HAP-1 (cell line): ENCODE measurements at regions not wholly inside any gene's neighbourhood (a gene's known extent, or its start where the extent isn't known, plus 50 kb on each side); places are given as distances from the start of the nearest gene placed in this dataset.
A peak's percentile ranks its signal among the peaks of the same experiment; 100 is the strongest.

ENCODE experiments used
- DNase-seq, 2 experiments: peaks; one replicate each; pipeline ENCODE4 v3.0.0-alpha.2; 2016 to 2020; ENCODE audit warnings: low spot score in 2 of 2
- H3K27me3 ChIP-seq: fragments of 250-450 bp; sonication (Bioruptor Pico); 2 replicates; pipeline ENCODE4 v1.5.1; 2020; ENCODE audit warnings: low read depth, mild to moderate bottlenecking, moderate library complexity
- H3K36me3 ChIP-seq: fragments of 250-450 bp; sonication (Bioruptor Pico); replicated peaks from 2 replicates; pipeline ENCODE4 v1.5.1; 2020; ENCODE audit warnings: mild to moderate bottlenecking
- H3K4me1 ChIP-seq: fragments of 250-450 bp; sonication (Bioruptor Pico); 2 replicates; pipeline ENCODE4 v1.5.1; 2020; ENCODE audit warnings: mild to moderate bottlenecking
- H3K4me3 ChIP-seq: fragments of 250-450 bp; sonication (Bioruptor Pico); 2 replicates; pipeline ENCODE4 v1.5.1; 2020; ENCODE audit warnings: mild to moderate bottlenecking, moderate library complexity
- H3K9me3 ChIP-seq: fragments of 250-450 bp; sonication (Bioruptor Pico); 2 replicates; pipeline ENCODE4 v1.5.1; 2020; ENCODE audit warnings: mild to moderate bottlenecking, moderate library complexity
- in situ Hi-C: fragments of 300-500 bp; cut with MboI; formaldehyde crosslinking; loops from 3 replicates; pipeline ENCODE4 v1.14.3; 2020; ENCODE audit warnings: low sequenced_read_pairs, inconsistent platforms, mixed read lengths

- no peaks in the 10 kb centered on the region for H3K36me3 ChIP-seq
- H3K27me3 ChIP-seq = no peaks in the 10 kb centered on the region
- in situ Hi-C loops = no loop called here
- DNase-seq = no peak
- H3K4me3 ChIP-seq = no peak overlapping the region
- H3K4me1 ChIP-seq = no peaks in the 10 kb centered on the region
- peaks cover 2% of the 10 kb centered on the region; the same call in 1 of the 2 replicates for H3K9me3 ChIP-seq
Observed at GRCh38 chr4:181911420-181911819, 331.8 kb upstream of the TENM3 start.

- Histone ChIP-seq H3K36me3 (no peaks in the 10 kb centered on the region), H3K4me3 (no peak overlapping the region), H3K9me3 (peaks cover 2% of the 10 kb centered on the region; the same call in 1 of the 2 replicates), H3K27me3 (no peaks in the 10 kb centered on the region), H3K4me1 (no peaks in the 10 kb centered on the region)
- DNase-seq = no peak
- in situ Hi-C loops = no loop called here
Observed at GRCh38 chr4:181933471-181933870, 309.7 kb upstream of the TENM3 start.

GRCh38 chr4:181938631-181939030 is 304.6 kb upstream of the TENM3 start:
- H3K9me3 ChIP-seq = no peaks in the 10 kb centered on the region
- in situ Hi-C loops = no loop called here
- no peak overlapping the region for H3K4me3 ChIP-seq
- H3K27me3 ChIP-seq = no peaks in the 10 kb centered on the region
- H3K36me3 ChIP-seq = no peaks in the 10 kb centered on the region
- peaks cover 15% of the 10 kb centered on the region for H3K4me1 ChIP-seq
- no peak for DNase-seq

DNA sequence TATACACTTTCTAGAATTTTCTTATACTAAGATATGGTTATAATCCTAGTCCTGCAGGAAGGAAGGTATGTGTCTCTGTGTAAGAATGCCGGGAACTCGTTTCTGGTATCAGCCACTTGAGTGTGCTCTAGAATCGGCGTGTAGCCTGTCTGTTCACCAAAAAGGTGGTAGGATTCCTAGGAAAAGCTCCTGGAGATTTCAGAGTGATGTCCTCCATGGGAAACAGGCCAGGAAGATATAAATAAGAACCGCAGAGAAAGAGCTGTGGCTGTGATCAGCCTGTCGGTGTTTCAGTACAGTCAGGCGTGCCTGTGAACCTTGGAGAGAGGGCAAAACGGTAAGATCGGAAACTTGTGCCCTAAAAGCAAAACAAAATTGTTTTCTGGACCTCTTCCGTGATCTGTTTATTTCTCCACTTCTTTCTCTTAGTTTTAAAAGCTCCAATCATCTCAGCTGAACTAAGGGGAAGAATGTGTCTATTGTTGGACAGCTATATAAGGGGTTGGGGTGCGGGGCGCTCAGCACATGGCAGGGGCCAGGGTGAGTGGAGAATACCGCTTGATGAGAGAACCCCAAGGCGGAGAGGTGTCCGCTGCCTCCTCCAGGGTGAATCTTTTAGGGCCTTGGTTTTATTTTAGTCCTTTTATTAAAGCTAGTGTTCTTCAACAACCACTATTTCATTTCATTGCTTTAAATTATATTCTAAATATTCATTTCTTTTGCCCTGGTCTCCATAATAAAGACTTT is 303.8 kb upstream of the TENM3 start:
- H3K9me3 ChIP-seq = no peaks in the 10 kb centered on the region
- H3K27me3 ChIP-seq = no peaks in the 10 kb centered on the region
- no peak overlapping the region for H3K4me3 ChIP-seq
- in situ Hi-C loops = no loop called here
- H3K36me3 ChIP-seq = no peaks in the 10 kb centered on the region
- peaks cover 15% of the 10 kb centered on the region for H3K4me1 ChIP-seq
- DNase-seq = no peak

- Histone ChIP-seq H3K4me1 (peaks cover 15% of the 10 kb centered on the region), H3K4me3 (no peak overlapping the region), H3K36me3 (no peaks in the 10 kb centered on the region), H3K27me3 (no peaks in the 10 kb centered on the region), H3K9me3 (no peaks in the 10 kb centered on the region)
- in situ Hi-C loops = no loop called here
- DNase-seq = no peak
Observed at GRCh38 chr4:181944527-181944926, 298.7 kb upstream of the TENM3 start.

DNA sequence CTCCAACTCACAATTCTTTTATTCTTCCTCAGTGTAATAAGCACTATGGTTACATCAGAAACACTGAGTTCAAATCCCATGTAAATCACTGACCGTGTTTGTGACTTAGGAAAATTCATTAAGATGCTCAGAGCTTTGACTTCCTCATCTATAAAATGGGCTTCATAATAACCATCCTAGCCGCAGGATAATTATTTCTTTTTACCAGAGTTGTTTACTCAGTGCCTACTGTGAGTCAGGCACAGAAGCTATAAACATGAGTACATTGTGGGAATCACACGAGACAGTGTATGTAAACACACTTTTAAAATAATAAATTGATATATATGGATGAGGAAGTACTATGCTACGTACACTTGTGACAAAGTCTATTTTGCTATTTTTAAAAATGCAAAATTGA is 296.3 kb upstream of the TENM3 start:
- no peak for DNase-seq
- H3K9me3 ChIP-seq = no peaks in the 10 kb centered on the region
- in situ Hi-C loops = no loop called here
- no peak overlapping the region for H3K4me3 ChIP-seq
- H3K4me1 ChIP-seq = peaks cover 9% of the 10 kb centered on the region
- no peaks in the 10 kb centered on the region for H3K27me3 ChIP-seq
- H3K36me3 ChIP-seq = no peaks in the 10 kb centered on the region

DNA sequence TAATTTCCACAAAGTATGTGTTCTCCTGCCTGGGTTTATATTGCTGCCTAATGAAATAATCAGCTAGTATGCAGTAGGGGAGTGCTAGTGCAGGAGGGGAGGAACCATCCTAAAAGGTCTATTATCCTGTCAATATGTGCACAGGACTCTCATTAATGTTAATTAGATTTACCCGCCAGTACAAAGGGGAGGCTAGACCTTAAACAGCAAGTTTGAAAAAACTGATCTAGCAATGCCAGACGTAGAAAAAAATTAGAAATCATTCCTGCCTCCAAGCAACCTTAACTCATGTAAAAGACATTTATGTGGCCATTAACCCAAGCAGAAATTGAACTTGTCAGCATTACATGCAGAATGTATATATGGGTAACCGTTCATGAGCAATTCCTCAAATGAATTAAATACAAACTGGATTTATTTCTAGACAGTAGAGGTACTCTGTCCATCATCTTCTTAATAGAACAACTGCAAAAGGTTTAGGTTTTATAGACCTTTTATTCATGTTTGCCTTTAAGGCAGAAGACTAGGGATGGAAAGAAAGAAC is 294.3 kb upstream of the TENM3 start:
- no peaks in the 10 kb centered on the region for H3K36me3 ChIP-seq
- no peak overlapping the region for H3K4me3 ChIP-seq
- no peak for DNase-seq
- peaks cover 20% of the 10 kb centered on the region for H3K4me1 ChIP-seq
- H3K27me3 ChIP-seq = no peaks in the 10 kb centered on the region
- no peaks in the 10 kb centered on the region for H3K9me3 ChIP-seq
- in situ Hi-C loops = no loop called here

GRCh38 chr4:181949704-181950312 is 293.4 kb upstream of the TENM3 start:
- no peak for DNase-seq
- in situ Hi-C loops = no loop called here

GRCh38 chr4:181950372-181951127 is 292.7 kb upstream of the TENM3 start:
- no peak for DNase-seq
- H3K27me3 ChIP-seq = no peaks in the 10 kb centered on the region
- H3K9me3 ChIP-seq = no peaks in the 10 kb centered on the region
- no peak overlapping the region for H3K4me3 ChIP-seq
- in situ Hi-C loops = no loop called here
- peaks cover 20% of the 10 kb centered on the region for H3K4me1 ChIP-seq
- H3K36me3 ChIP-seq = no peaks in the 10 kb centered on the region

More at GRCh38 chr4:181949704-181950312, 293.4 kb upstream of the TENM3 start:
- Histone ChIP-seq H3K4me3 (no peak overlapping the region), H3K4me1 (peaks cover 20% of the 10 kb centered on the region), H3K36me3 (no peaks in the 10 kb centered on the region), H3K9me3 (no peaks in the 10 kb centered on the region), H3K27me3 (no peaks in the 10 kb centered on the region)

- Histone ChIP-seq H3K9me3 (no peaks in the 10 kb centered on the region), H3K4me3 (no peak overlapping the region), H3K4me1 (peaks cover 20% of the 10 kb centered on the region), H3K36me3 (no peaks in the 10 kb centered on the region), H3K27me3 (no peaks in the 10 kb centered on the region)
- DNase-seq = no peak
- in situ Hi-C loops = no loop called here
Observed at GRCh38 chr4:181951265-181951664, 291.9 kb upstream of the TENM3 start.

- in situ Hi-C loops = no loop called here
- H3K36me3 ChIP-seq = no peaks in the 10 kb centered on the region
- H3K4me3 ChIP-seq = no peak overlapping the region
- no peaks in the 10 kb centered on the region for H3K27me3 ChIP-seq
- DNase-seq = peak in 1 of 2 experiments; percentile 16
- H3K9me3 ChIP-seq = no peaks in the 10 kb centered on the region
- H3K4me1 ChIP-seq = peaks cover 33% of the 10 kb centered on the region
Observed at GRCh38 chr4:181952478-181952877, 290.7 kb upstream of the TENM3 start.

DNA sequence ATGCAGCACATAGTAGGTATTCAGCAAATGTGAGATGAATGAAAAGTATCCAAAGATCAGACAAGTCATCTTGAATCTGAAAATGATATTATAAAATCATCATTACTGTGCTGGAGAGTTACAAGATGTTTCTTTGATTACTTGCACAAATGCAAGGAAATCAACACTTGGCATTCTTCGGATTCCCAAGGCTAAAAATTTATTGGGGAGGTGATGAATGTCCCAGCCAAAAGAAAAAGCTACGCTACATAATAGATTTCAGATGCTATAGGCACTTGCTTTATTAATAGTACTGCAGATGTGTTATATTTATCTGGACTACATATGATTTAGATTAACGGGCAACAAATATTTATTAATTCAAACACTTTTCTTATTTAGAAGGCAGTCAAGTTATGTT is 286.7 kb upstream of the TENM3 start:
- no peaks in the 10 kb centered on the region for H3K36me3 ChIP-seq
- H3K9me3 ChIP-seq = no peaks in the 10 kb centered on the region
- H3K4me3 ChIP-seq = no peak overlapping the region
- H3K27me3 ChIP-seq = no peaks in the 10 kb centered on the region
- in situ Hi-C loops = no loop called here
- DNase-seq = no peak
- H3K4me1 ChIP-seq = peaks cover 37% of the 10 kb centered on the region

GRCh38 chr4:181957088-181957487 is 286.1 kb upstream of the TENM3 start:
- peak; percentile 78 to 89 for DNase-seq
- H3K4me1 ChIP-seq = peaks cover 36% of the 10 kb centered on the region
- H3K27me3 ChIP-seq = no peaks in the 10 kb centered on the region

GRCh38 chr4:181958446-181958845 is 284.8 kb upstream of the TENM3 start:
- H3K9me3 ChIP-seq = no peaks in the 10 kb centered on the region
- H3K4me3 ChIP-seq = no peak overlapping the region
- H3K4me1 ChIP-seq = peaks cover 34% of the 10 kb centered on the region
- DNase-seq = no peak
- H3K27me3 ChIP-seq = no peaks in the 10 kb centered on the region
- in situ Hi-C loops = no loop called here
- H3K36me3 ChIP-seq = no peaks in the 10 kb centered on the region

More at GRCh38 chr4:181957088-181957487, 286.1 kb upstream of the TENM3 start:
- in situ Hi-C loops = no loop called here
- H3K4me3 ChIP-seq = no peak overlapping the region
- no peaks in the 10 kb centered on the region for H3K9me3 ChIP-seq
- no peaks in the 10 kb centered on the region for H3K36me3 ChIP-seq
